Sigmoid colon (tissue), 4 donors: ENCODE measurements at regions not wholly inside any gene's neighbourhood (a gene's known extent, or its start where the extent isn't known, plus 50 kb on each side); places are given as distances from the start of the nearest gene placed in this dataset.

Experiments used
- CTCF ChIP-seq, 4 experiments: fragments of 450-650 bp in 3 of 4; fragments of 200-600 bp in 1 of 4; IDR thresholded peaks; one replicate each; pipeline ENCODE4 v1.5.1; 2016 to 2019; ENCODE audit warnings: antibody characterized with exemption in 4 of 4, mild to moderate bottlenecking in 3 of 4, moderate library complexity in 2 of 4
- EP300 ChIP-seq, 4 donors: sonication (generic); formaldehyde crosslinking; IDR thresholded peaks; one replicate each; pipeline ENCODE4 v1.6.1; 2017; ENCODE audit warnings: antibody characterized with exemption in 4 of 4
- POLR2A ChIP-seq, 2 donors: fragments of 450-650 bp; IDR thresholded peaks; one replicate each; pipeline ENCODE4 v1.6.1; 2016; ENCODE audit warnings: antibody characterized with exemption in 2 of 2, mild to moderate bottlenecking in 2 of 2, moderate library complexity in 2 of 2
- POLR2AphosphoS5 ChIP-seq, 4 donors: sonication (generic); formaldehyde crosslinking; IDR thresholded peaks; one replicate each; pipeline ENCODE4 v1.6.1; 2017; ENCODE audit warnings: antibody characterized with exemption in 4 of 4

- TF ChIP-seq POLR2A (IDR thresholded peaks at IDR 0.05) (no peak), CTCF (IDR thresholded peaks at IDR 0.05) (no peak), POLR2AphosphoS5 (IDR thresholded peaks at IDR 0.05) (no peak), EP300 (IDR thresholded peaks at IDR 0.05) (no peak)
These were observed 370.0 kb downstream of the WDR72 start for GRCh38 chr15:53389271-53390037.
